GM23338 (cell line): ENCODE measurements at regions not wholly inside any gene's neighbourhood (a gene's known extent, or its start where the extent isn't known, plus 50 kb on each side); places are given as distances from the start of the nearest gene placed in this dataset.
A peak's percentile ranks its signal among the peaks of the same experiment; 100 is the strongest.

Experiments
- ATAC-seq: fragments of 200-7000 bp; cut with Tn5 transposase; 3 replicates; pipeline ENCODE4 v1.9.1; 2020
- DNase-seq: peaks from one replicate; pipeline ENCODE4 v3.0.0-alpha.2; 2015; ENCODE audit warnings: low spot score
- H2AFZ ChIP-seq: fragments of 200-600 bp; sonication (generic); 2 replicates; pipeline ENCODE4 v1.8.0; 2016; ENCODE audit warnings: antibody characterized with exemption, mild to moderate bottlenecking, moderate library complexity
- H3F3A ChIP-seq: fragments of 200-600 bp; sonication (generic); replicated peaks from 2 replicates; pipeline ENCODE4 v1.8.0; 2017; ENCODE audit warnings: antibody characterized with exemption, mixed run types, low read depth
- H3K27ac ChIP-seq: fragments of 200-600 bp; sonication (generic); 2 replicates; pipeline ENCODE4 v1.6.1; 2016; ENCODE audit warnings: low read depth
- H3K27me3 ChIP-seq: fragments of 200-600 bp; sonication (generic); 2 replicates; pipeline ENCODE4 v1.8.0; 2016; ENCODE audit warnings: mild to moderate bottlenecking, mixed run types, moderate library complexity; ENCODE audit not compliant: insufficient read depth
- H3K36me3 ChIP-seq: fragments of 200-600 bp; sonication (generic); 2 replicates; pipeline ENCODE4 v1.8.0; 2016; ENCODE audit warnings: mild to moderate bottlenecking; ENCODE audit not compliant: insufficient read depth
- H3K4me1 ChIP-seq: fragments of 200-600 bp; sonication (generic); 2 replicates; pipeline ENCODE4 v1.8.0; 2016; ENCODE audit warnings: mild to moderate bottlenecking, moderate library complexity; ENCODE audit not compliant: insufficient read depth
- H3K4me2 ChIP-seq: fragments of 200-600 bp; sonication (generic); 2 replicates; pipeline ENCODE4 v1.7.1; 2017; ENCODE audit warnings: mixed run types
- H3K4me3 ChIP-seq: fragments of 200-600 bp; sonication (generic); 2 replicates; pipeline ENCODE4 v1.6.1; 2016; ENCODE audit warnings: mixed run types
- H3K79me2 ChIP-seq: fragments of 200-600 bp; sonication (generic); replicated peaks from 2 replicates; pipeline ENCODE4 v1.8.0; 2017; ENCODE audit warnings: mild to moderate bottlenecking; ENCODE audit not compliant: insufficient read depth
- H3K9me2 ChIP-seq: fragments of 200-600 bp; sonication (generic); 2 replicates; pipeline ENCODE4 v1.8.0; 2017; ENCODE audit not compliant: insufficient read depth
- H4K20me1 ChIP-seq: fragments of 200-600 bp; sonication (generic); replicated peaks from 2 replicates; pipeline ENCODE4 v1.8.0; 2017; ENCODE audit warnings: mild to moderate bottlenecking; ENCODE audit not compliant: insufficient read depth
- H3K27ac Mint-ChIP-seq: 2 replicates; pipeline ENCODE4 v1.8.0; 2020; ENCODE audit warnings: inconsistent platforms, mild to moderate bottlenecking, moderate library complexity, mixed read lengths
- H3K27me3 Mint-ChIP-seq: 3 replicates; pipeline ENCODE4 v1.8.0; 2022; ENCODE audit warnings: low read depth, mild to moderate bottlenecking, moderate library complexity, mixed read lengths, inconsistent platforms; ENCODE audit not compliant: insufficient read depth, poor library complexity
- H3K36me3 Mint-ChIP-seq: 3 replicates; pipeline ENCODE4 v1.8.0; 2021; ENCODE audit warnings: low read depth, mild to moderate bottlenecking, inconsistent platforms, moderate library complexity, mixed read lengths
- H3K4me1 Mint-ChIP-seq: 3 replicates; pipeline ENCODE4 v1.8.0; 2020; ENCODE audit warnings: mild to moderate bottlenecking, inconsistent platforms, mixed read lengths
- H3K4me3 Mint-ChIP-seq: 3 replicates; pipeline ENCODE4 v1.8.0; 2021; ENCODE audit warnings: moderate library complexity, mild to moderate bottlenecking, inconsistent platforms, mixed read lengths
- H3K9me3 Mint-ChIP-seq: 3 replicates; pipeline ENCODE4 v1.8.0; 2020; ENCODE audit warnings: moderate library complexity, mild to moderate bottlenecking, inconsistent platforms, mixed read lengths
- CREB1 ChIP-seq: fragments of 250-450 bp; sonication (Bioruptor Pico); IDR thresholded peaks from 2 replicates; pipeline ENCODE4 v1.5.0; 2020; ENCODE audit warnings: low read depth, mild to moderate bottlenecking, moderate library complexity
- CTCF ChIP-seq, 2 experiments: fragments of 200-600 bp in 1 of 2; sonication (generic) in 1 of 2; conservative IDR thresholded peaks; 2 replicates each; pipeline versions ENCODE4 v1.5.1 to v1.6.1; 2016 to 2017; ENCODE audit warnings: antibody characterized with exemption in 2 of 2, low read depth in 2 of 2, mild to moderate bottlenecking in 2 of 2, moderate library complexity in 1 of 2
- ETS1 ChIP-seq: IDR thresholded peaks from 2 replicates; pipeline ENCODE4 v1.6.1; 2016; ENCODE audit warnings: antibody characterized with exemption
- EZH2 ChIP-seq: fragments of 200-600 bp; sonication (generic); IDR thresholded peaks from one replicate; pipeline ENCODE4 v1.8.0; 2017; ENCODE audit warnings: antibody characterized with exemption, mild to moderate bottlenecking, low read depth; ENCODE audit not compliant: unreplicated experiment
- POLR2AphosphoS5 ChIP-seq: IDR thresholded peaks from 2 replicates; pipeline ENCODE4 v1.6.1; 2016; ENCODE audit warnings: antibody characterized with exemption, low read depth
- STAT1 ChIP-seq: IDR thresholded peaks from one replicate; pipeline ENCODE4 v1.6.1; 2016; ENCODE audit warnings: antibody characterized with exemption; ENCODE audit not compliant: unreplicated experiment
- ZNF462 ChIP-seq: fragments of 250-450 bp; sonication (Bioruptor Pico); IDR thresholded peaks from 2 replicates; pipeline ENCODE4 v1.5.0; 2020; ENCODE audit warnings: mild to moderate bottlenecking, moderate library complexity

- Histone ChIP-seq H3K27ac (no peak overlapping the region), H3K9me2 (no peaks in the 10 kb centered on the region), H3K79me2 (no peaks in the 10 kb centered on the region), H3F3A (no peaks in the 10 kb centered on the region), H3K4me3 (no peak overlapping the region), H4K20me1 (no peaks in the 10 kb centered on the region), H3K36me3 (no peaks in the 10 kb centered on the region), H3K27me3 (no peaks in the 10 kb centered on the region), H2AFZ (no peak overlapping the region), H3K4me2 (no peak overlapping the region), H3K4me1 (peaks cover 5% of the 10 kb centered on the region; the same call in 1 of the 2 replicates)
- peak; percentile 63 for DNase-seq
- Mint-ChIP-seq H3K9me3 (no peaks in the 10 kb centered on the region; the same call in 2 of the 3 replicates), H3K4me1 (peaks cover 7% of the 10 kb centered on the region; the same call in 1 of the 3 replicates), H3K27me3 (no peaks in the 10 kb centered on the region), H3K27ac (no peak overlapping the region), H3K4me3 (no peak overlapping the region), H3K36me3 (peaks cover 8% of the 10 kb centered on the region; the same call in 1 of the 3 replicates)
- ATAC-seq, result no peak
- TF ChIP-seq CREB1 (no peak), CTCF (conservative IDR thresholded peaks at IDR 0.05; ENCODE audit: low read depth in 2 of 2) (peak; percentile 66 to 80)
Observed at GRCh38 chr9:78958892-78959291, 612.9 kb upstream of the TLE4 start.

- Histone ChIP-seq H3K4me2 (no peak overlapping the region), H4K20me1 (no peaks in the 10 kb centered on the region), H3K9me2 (peaks cover 7% of the 10 kb centered on the region; the same call in 1 of the 2 replicates), H3K79me2 (no peaks in the 10 kb centered on the region), H3K27ac (no peak overlapping the region), H3K4me3 (no peak overlapping the region), H3F3A (no peaks in the 10 kb centered on the region), H3K4me1 (peaks cover 5% of the 10 kb centered on the region; the same call in 1 of the 2 replicates), H3K36me3 (no peaks in the 10 kb centered on the region), H3K27me3 (no peaks in the 10 kb centered on the region), H2AFZ (no peak overlapping the region)
- peaks cover 8% of the 10 kb centered on the region; the same call in 1 of the 3 replicates for H3K36me3 Mint-ChIP-seq
- H3K27ac Mint-ChIP-seq, result no peak overlapping the region
- TF ChIP-seq POLR2AphosphoS5, result no peak
- no peak for TF ChIP-seq STAT1
- no peak for TF ChIP-seq CTCF (conservative IDR thresholded peaks at IDR 0.05; ENCODE audit: low read depth in 2 of 2)
- no peak for TF ChIP-seq EZH2
- TF ChIP-seq ZNF462 (CRISPR knock-in tag), result no peak
- TF ChIP-seq ETS1, result no peak
- peaks cover under 1% of the 10 kb centered on the region; the same call in 1 of the 3 replicates for H3K9me3 Mint-ChIP-seq
- H3K4me1 Mint-ChIP-seq, result peaks cover 7% of the 10 kb centered on the region; the same call in 1 of the 3 replicates
- H3K27me3 Mint-ChIP-seq, result no peaks in the 10 kb centered on the region
- H3K4me3 Mint-ChIP-seq, result no peak overlapping the region
- ATAC-seq, result no peak
- DNase-seq, result no peak
Observed at GRCh38 chr9:78962156-78962555, 609.6 kb upstream of the TLE4 start.
